GM18861 (cell line): ENCODE measurements at regions not wholly inside any gene's neighbourhood (a gene's known extent, or its start where the extent isn't known, plus 50 kb on each side); places are given as distances from the start of the nearest gene placed in this dataset.
"Not testable (repeated sequence)": the region's sequence is repeated elsewhere in the genome, so short reads cannot be mapped to it uniquely, and the experiment has no call there.

Experiments
- ATAC-seq: cut with Tn5 transposase; IDR thresholded peaks from one replicate; pipeline ENCODE4 v1.9.1; 2021; ENCODE audit not compliant: unreplicated experiment

GRCh38 chr7:12827219-12827821 lies 139.9 kb downstream of the ARL4A start:
- ATAC-seq, result no peak

DNA sequence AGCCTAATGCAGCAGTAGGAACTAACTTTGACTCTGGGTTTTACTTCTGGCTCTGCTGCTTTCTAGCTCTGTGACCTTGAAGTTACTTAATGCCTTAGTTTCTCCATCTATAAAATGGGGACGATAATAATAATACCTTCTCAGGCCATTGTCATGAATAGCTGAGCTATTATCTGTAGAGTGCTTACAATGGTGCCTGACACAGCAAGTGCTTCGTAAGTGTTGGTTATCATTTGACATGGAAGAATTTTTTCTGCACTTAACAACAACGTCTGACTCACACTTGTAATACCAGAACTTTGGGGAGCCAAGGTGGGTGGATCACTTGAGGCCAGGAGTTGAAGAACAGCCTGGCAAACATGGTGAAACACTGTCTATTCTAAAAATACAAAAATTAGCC lies 140.5 kb downstream of the ARL4A start:
- ATAC-seq, result no peak

- ATAC-seq, result no peak
These were observed 143.6 kb downstream of the ARL4A start for GRCh38 chr7:12831024-12831423.

DNA sequence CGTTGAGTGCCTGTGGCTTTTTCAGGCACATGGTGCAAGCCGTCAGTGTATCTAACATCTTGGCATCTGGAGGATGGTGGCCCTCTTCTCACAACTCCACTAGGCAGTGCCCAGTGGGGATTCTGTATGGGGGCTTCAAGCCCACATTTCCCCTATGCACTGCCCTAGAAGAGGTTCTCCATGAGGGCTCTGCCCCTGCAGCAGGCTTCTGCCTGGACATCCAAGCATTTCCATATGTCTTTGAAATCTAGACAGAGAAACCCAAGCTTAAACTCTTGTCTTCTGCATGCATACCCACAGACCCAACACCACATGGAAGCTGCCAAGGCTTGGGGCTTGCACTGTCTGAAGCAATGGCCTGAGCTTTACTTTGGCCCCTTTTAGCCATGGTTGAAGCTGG lies 146.4 kb downstream of the ARL4A start:
- ATAC-seq, result no peak

DNA sequence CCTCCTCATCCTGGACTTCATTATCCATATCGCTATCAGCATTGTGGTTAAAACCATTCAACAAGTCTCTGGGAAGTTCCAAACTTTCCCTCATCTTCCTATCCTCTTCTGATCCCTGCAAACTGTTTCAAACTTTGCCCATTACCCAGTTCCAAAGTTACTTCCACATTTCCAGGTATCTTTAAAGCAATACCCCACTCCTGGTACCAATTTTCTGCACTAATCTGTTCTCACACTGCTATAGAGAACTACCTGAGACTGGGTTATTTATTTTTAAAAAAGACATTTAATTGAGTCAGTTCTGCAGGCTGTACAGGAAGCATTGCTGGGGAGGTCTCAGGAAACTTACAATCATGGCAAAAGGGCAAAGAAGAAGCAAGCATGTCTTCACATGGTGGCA lies 147.3 kb downstream of the ARL4A start:
- no peak for ATAC-seq

GRCh38 chr7:12839508-12840153 lies 152.2 kb downstream of the ARL4A start:
- ATAC-seq, result no peak

- ATAC-seq, result not testable (repeated sequence)
These were observed 157.3 kb downstream of the ARL4A start for GRCh38 chr7:12844732-12845131.

GRCh38 chr7:12847001-12847400 lies 159.6 kb downstream of the ARL4A start:
- no peak for ATAC-seq

DNA sequence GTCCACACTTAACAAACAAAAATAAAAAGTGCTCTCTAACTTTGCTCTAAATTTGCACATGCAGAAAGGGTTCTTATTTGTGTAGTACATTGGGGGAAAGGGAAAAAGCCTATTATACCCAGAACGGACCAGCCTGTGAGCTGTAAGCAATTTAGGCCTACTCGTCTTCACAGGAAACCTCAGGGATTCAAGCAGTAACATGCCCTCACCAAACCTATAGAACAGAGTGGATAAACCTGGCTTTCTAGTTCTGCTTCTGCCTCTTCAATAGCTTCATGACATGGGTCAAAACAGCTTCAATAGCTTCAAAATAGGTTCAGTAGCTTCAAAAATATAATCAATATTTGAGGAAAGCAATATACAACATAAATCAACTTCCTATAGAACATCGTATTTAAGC lies 163.7 kb downstream of the ARL4A start:
- no peak for ATAC-seq

DNA sequence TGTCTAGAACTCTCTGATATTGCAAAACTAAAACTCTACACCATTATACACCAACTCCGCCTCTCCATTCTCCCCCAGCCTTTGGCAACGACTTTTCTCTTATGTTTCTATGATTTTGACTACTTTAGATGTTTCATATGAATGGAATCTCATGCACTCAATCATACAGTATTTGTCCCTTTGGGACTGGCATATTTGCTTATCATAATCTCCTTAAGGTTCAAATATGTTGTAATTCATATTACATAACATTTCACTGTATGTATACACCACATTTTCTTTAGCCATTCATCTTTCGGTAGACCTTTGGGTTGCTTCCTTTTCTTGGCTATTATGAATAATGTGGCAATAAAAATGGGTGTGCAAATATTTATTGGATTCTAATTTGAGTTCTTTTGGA lies 164.4 kb downstream of the ARL4A start:
- ATAC-seq, result no peak

DNA sequence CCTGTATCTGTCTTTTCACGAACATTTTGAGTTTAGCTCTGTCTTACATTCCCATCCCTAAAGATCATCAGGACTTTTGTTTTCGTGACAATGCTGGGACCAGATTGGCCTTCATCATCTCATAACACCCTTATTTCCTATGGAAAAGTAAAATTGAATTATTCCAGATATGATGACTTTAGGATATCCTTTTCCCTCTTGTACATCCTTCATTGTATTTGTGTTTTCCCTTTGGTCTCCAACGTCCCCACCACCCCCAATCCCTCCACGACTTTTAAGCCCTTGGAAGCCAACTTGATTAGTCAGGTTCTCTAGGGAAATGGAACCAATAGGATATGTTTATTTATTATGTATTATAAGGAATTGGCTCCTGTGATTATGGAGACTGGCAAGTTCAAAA lies 167.6 kb downstream of the ARL4A start:
- ATAC-seq, result no peak

DNA sequence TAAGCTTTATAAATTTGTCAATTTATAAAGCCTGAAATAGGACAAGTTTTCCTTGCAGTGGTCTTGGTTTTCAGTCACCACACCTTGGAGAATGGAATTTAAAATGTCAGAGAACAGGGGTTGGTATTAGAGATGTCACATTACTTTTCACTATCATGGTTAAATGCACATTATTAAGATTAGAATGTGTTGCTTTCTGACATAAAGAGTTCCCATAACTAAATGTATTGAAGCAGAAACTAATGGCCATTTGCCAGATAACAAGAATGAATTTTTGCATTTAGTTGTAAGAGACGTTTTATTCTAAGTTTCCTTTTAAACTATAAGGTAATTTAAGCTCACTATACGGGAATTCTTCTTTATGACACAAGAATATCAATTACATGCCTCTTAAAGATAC lies 172.3 kb downstream of the ARL4A start:
- ATAC-seq, result no peak

DNA sequence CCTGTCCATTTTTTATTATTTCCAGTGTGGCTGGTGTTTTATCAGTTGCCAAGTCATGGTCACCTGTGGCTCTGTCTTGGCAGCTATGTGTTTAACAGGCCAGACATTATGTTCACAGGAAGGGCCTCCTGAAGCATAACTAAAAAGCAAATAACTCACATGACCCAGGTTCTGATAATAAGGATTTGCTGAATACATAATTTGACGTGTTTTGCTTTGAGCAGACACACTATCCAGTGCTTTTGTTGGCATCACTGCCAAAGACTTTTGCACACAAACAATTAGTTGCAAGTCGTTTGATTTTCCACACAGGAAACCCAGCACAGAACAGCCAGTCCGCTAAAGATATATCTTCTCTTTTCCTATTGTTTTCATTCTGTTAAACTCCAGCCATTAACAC lies 173.6 kb downstream of the ARL4A start:
- ATAC-seq, result no peak

DNA sequence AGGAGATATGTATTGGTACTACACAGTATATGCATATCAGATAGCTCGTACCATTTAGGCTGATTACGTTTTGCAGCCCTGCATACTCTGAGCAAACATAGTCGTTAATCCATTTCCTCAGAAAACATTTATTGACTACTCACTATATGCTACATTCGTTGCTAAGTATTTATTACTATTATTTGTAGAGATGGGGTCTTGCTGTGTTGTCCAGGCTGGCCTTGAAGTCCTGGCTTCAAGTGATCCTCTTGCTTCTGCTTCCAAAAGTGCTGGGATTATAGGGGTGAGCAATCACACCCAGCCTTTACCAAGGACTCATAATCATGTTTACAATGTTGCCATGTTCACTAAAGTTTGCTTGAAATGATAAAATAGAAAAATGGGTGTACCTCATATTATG lies 174.7 kb downstream of the ARL4A start:
- no peak for ATAC-seq

- ATAC-seq, result no peak
These were observed 177.1 kb downstream of the ARL4A start for GRCh38 chr7:12864470-12865046.

- ATAC-seq, result no peak
These were observed 178.2 kb downstream of the ARL4A start for GRCh38 chr7:12865593-12865992.

- no peak for ATAC-seq
These were observed 178.8 kb downstream of the ARL4A start for GRCh38 chr7:12866207-12866606.

- ATAC-seq, result no peak
These were observed 180.6 kb downstream of the ARL4A start for GRCh38 chr7:12868027-12868426.

DNA sequence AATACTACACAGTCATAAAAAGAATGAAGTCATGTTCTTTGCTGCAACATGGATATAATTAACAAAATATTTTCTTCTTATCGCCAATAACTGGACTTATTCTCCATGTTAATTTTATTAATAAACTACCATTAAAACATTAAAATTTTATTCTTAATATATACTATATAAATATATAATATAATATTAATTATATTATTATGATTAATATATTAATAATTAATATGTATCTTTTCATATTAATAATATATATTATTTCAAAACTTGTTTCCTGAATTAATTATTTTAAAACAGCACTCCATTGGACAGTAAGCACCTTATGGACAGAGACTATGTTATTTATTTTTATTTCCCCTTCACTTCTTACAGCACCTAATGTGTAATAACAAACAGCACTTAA lies 182.8 kb downstream of the ARL4A start:
- ATAC-seq, result no peak

DNA sequence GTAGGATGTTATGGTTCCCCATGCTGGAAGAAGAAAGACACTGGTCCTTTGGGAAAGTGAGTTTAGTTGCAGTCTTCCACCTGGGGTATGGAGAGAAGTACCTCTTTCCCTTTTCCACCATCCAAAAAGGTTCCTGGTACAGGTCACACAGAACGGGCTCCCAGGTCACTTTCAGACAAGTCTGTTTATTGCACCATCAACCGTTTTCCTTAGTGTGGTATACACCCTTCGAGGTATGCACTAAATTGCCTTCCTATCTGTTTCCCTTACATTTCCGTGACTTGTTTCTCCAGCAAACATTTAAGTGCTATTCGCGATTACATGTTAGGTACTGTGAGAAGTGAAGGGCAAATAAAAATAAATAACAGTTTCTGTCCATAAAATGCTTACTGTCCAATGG lies 185.1 kb downstream of the ARL4A start:
- no peak for ATAC-seq

DNA sequence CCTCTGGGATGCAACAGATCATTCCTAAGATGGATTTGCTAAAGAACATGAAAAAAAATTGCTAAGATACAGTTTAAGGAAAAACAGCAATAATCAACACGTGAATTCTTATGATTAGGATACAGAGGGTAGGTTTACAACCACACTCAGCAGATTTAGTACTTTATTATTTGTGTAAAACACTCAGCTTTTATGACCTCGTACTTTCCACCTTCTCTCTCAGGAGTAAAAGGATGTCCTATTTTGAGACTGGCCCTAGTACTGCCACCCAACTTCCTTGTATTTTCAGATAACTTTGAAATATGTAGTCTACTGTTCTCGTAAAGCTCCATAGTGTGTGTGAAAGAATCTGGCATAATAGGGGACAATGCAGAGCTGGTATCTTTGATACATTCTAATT lies 186.1 kb downstream of the ARL4A start:
- ATAC-seq, result no peak

- no peak for ATAC-seq
These were observed 191.7 kb downstream of the ARL4A start for GRCh38 chr7:12879139-12879538.

GRCh38 chr7:12881712-12882111 lies 194.3 kb downstream of the ARL4A start:
- no peak for ATAC-seq
